NCI-H2196 treated with DMSO at 0.1 percent for 48 hours (cell line): ENCODE measurements at regions not wholly inside any gene's neighbourhood (a gene's known extent, or its start where the extent isn't known, plus 50 kb on each side); places are given as distances from the start of the nearest gene placed in this dataset.
A peak's percentile ranks its signal among the peaks of the same experiment; 100 is the strongest.

Experiments used
- DNase-seq: peaks from one replicate; lab custom pipeline; 2025; ENCODE audit not compliant: unreplicated experiment; lab: John Stamatoyannopoulos, UW

GRCh38 chr6:113570161-113570560 is 287.0 kb upstream of the MARCKS start:
- no peak for DNase-seq

- DNase-seq: no peak
These were observed 286.5 kb upstream of the MARCKS start for GRCh38 chr6:113570641-113571040.

- no peak for DNase-seq
These were observed 283.0 kb upstream of the MARCKS start for GRCh38 chr6:113574147-113574546.

- DNase-seq: no peak
These were observed 280.8 kb upstream of the MARCKS start for GRCh38 chr6:113576310-113576709.

- DNase-seq: no peak
These were observed 278.5 kb upstream of the MARCKS start for GRCh38 chr6:113578691-113579090.

GRCh38 chr6:113584767-113585166 is 272.4 kb upstream of the MARCKS start:
- no peak for DNase-seq

- no peak for DNase-seq
These were observed 271.9 kb upstream of the MARCKS start for GRCh38 chr6:113585246-113585645.

GRCh38 chr6:113586413-113587077 is 270.6 kb upstream of the MARCKS start:
- no peak for DNase-seq

GRCh38 chr6:113587078-113587699 is 270.0 kb upstream of the MARCKS start:
- DNase-seq: no peak

GRCh38 chr6:113588646-113589045 is 268.5 kb upstream of the MARCKS start:
- no peak for DNase-seq

- peak; percentile 23 for DNase-seq
These were observed 265.0 kb upstream of the MARCKS start for GRCh38 chr6:113591896-113592827.

- DNase-seq: no peak
These were observed 262.4 kb upstream of the MARCKS start for GRCh38 chr6:113594726-113595125.

- DNase-seq: no peak
These were observed 261.2 kb upstream of the MARCKS start for GRCh38 chr6:113595911-113596376.

- peak; percentile 67 for DNase-seq
These were observed 260.5 kb upstream of the MARCKS start for GRCh38 chr6:113596387-113597230.

- no peak for DNase-seq
These were observed 259.9 kb upstream of the MARCKS start for GRCh38 chr6:113597231-113597583.

- no peak for DNase-seq
These were observed 258.4 kb upstream of the MARCKS start for GRCh38 chr6:113598786-113599185.

GRCh38 chr6:113599444-113599843 is 257.7 kb upstream of the MARCKS start:
- no peak for DNase-seq

- DNase-seq: no peak
These were observed 256.4 kb upstream of the MARCKS start for GRCh38 chr6:113600551-113601339.

- no peak for DNase-seq
These were observed 249.2 kb upstream of the MARCKS start for GRCh38 chr6:113607821-113608545.
